HUES64 (cell line): ENCODE measurements at regions not wholly inside any gene's neighbourhood (a gene's known extent, or its start where the extent isn't known, plus 50 kb on each side); places are given as distances from the start of the nearest gene placed in this dataset.
"Not testable (repeated sequence)": the region's sequence is repeated elsewhere in the genome, so short reads cannot be mapped to it uniquely, and the experiment has no call there.

ENCODE experiments used
- H3K27ac ChIP-seq: 2 replicates; pipeline ENCODE4 v1.7.0; 2013; ENCODE audit warnings: low read depth, low read length, inconsistent platforms
- H3K27me3 ChIP-seq: 2 replicates; pipeline ENCODE4 v1.6.1; 2013; ENCODE audit warnings: mild to moderate bottlenecking, low read length; ENCODE audit not compliant: insufficient read depth
- H3K36me3 ChIP-seq: 2 replicates; pipeline ENCODE4 v1.6.1; 2013; ENCODE audit warnings: mild to moderate bottlenecking, low read length; ENCODE audit not compliant: insufficient read depth
- H3K4me1 ChIP-seq: 2 replicates; pipeline ENCODE4 v1.6.1; 2013; ENCODE audit warnings: mild to moderate bottlenecking, low read length, moderate library complexity; ENCODE audit not compliant: insufficient read depth
- H3K4me3 ChIP-seq: 2 replicates; pipeline ENCODE4 v1.5.1; 2013; ENCODE audit warnings: mild to moderate bottlenecking, low read length, moderate library complexity
- H3K9ac ChIP-seq: 2 replicates; pipeline ENCODE4 v1.6.1; 2013; ENCODE audit warnings: mild to moderate bottlenecking, low read depth, low read length
- H3K9me3 ChIP-seq: 2 replicates; pipeline ENCODE4 v1.6.1; 2013; ENCODE audit warnings: low read depth, low read length; ENCODE audit not compliant: insufficient read depth
- WGBS: fragments of 150-250, 120-280 bp; methylation state at CpG from one replicate; pipeline ENCODE4 v1.1.7; 2013; ENCODE audit warnings: missing lambda C conversion rate; 5-methylcytosine and 5-hydroxymethylcytosine counted together

GRCh38 chr6:103578115-103578514 lies 1281.6 kb downstream of the HACE1 start:
- H3K9ac ChIP-seq = no peak overlapping the region
- H3K27me3 ChIP-seq = no peaks in the 10 kb centered on the region
- no peak overlapping the region for H3K27ac ChIP-seq
- WGBS = 94% methylated on average over 3 of the region's 3 CpGs
- H3K9me3 ChIP-seq = no peaks in the 10 kb centered on the region
- H3K36me3 ChIP-seq = no peaks in the 10 kb centered on the region
- H3K4me1 ChIP-seq = no peaks in the 10 kb centered on the region
- H3K4me3 ChIP-seq = no peak overlapping the region

- Histone ChIP-seq H3K4me3 (no peak overlapping the region), H3K9ac (no peak overlapping the region), H3K36me3 (no peaks in the 10 kb centered on the region), H3K27me3 (no peaks in the 10 kb centered on the region), H3K27ac (no peak overlapping the region), H3K9me3 (no peaks in the 10 kb centered on the region), H3K4me1 (no peaks in the 10 kb centered on the region)
- WGBS = 100% methylated on average over 2 of the region's 2 CpGs
Measured at GRCh38 chr6:103570431-103570830, 1289.3 kb downstream of the HACE1 start.

- Histone ChIP-seq H3K9ac (no peak overlapping the region), H3K9me3 (no peaks in the 10 kb centered on the region), H3K4me1 (no peaks in the 10 kb centered on the region), H3K27me3 (no peaks in the 10 kb centered on the region), H3K27ac (no peak overlapping the region), H3K4me3 (no peak overlapping the region), H3K36me3 (no peaks in the 10 kb centered on the region)
Measured at GRCh38 chr6:103554911-103555310, 1304.8 kb downstream of the HACE1 start.

GRCh38 chr6:103538381-103538780 lies 1321.3 kb downstream of the HACE1 start:
- Histone ChIP-seq H3K27me3 (no peaks in the 10 kb centered on the region), H3K36me3 (no peaks in the 10 kb centered on the region), H3K27ac (no peak overlapping the region), H3K9me3 (no peaks in the 10 kb centered on the region), H3K4me3 (no peak overlapping the region), H3K4me1 (peaks cover 25% of the 10 kb centered on the region), H3K9ac (no peak overlapping the region)
- 92% methylated on average over 1 of the region's 1 CpG for WGBS

DNA sequence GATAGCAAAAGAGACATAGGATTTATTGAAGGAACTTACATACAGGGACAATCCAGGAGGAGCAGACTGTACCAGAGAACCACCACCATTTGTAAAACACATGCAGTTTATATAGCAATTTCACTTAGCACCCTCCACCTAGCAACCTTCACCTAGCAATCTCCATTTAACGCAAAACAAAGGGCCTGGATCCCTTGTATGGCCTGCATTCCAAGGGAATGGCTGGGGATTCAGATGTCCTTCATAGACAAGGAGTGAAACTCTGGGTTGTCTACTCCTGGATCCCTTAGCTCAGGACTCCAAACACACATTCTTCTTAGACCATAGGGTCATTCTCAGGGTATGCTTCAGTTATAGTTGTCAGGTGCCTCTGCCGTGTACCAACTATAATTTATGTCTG lies 1324.9 kb downstream of the HACE1 start:
- Histone ChIP-seq H3K9me3 (no peaks in the 10 kb centered on the region), H3K4me1 (peaks cover 33% of the 10 kb centered on the region), H3K4me3 (no peak overlapping the region), H3K9ac (no peak overlapping the region), H3K27ac (peak overlapping the region; percentile 46; the same call in 1 of the 2 replicates), H3K27me3 (no peaks in the 10 kb centered on the region), H3K36me3 (no peaks in the 10 kb centered on the region)
- 93% methylated on average over 2 of the region's 2 CpGs for WGBS

GRCh38 chr6:103534095-103534494 lies 1325.6 kb downstream of the HACE1 start:
- peak overlapping the region; percentile 46; the same call in 1 of the 2 replicates for H3K27ac ChIP-seq
- no peaks in the 10 kb centered on the region for H3K9me3 ChIP-seq
- 57% methylated on average over 1 of the region's 1 CpG for WGBS
- H3K4me3 ChIP-seq = no peak overlapping the region
- H3K36me3 ChIP-seq = no peaks in the 10 kb centered on the region
- no peaks in the 10 kb centered on the region for H3K27me3 ChIP-seq
- H3K9ac ChIP-seq = no peak overlapping the region
- peaks cover 33% of the 10 kb centered on the region for H3K4me1 ChIP-seq

- Histone ChIP-seq H3K27ac (no peak overlapping the region), H3K4me3 (no peak overlapping the region), H3K9ac (no peak overlapping the region), H3K9me3 (no peaks in the 10 kb centered on the region), H3K36me3 (no peaks in the 10 kb centered on the region), H3K4me1 (no peaks in the 10 kb centered on the region), H3K27me3 (no peaks in the 10 kb centered on the region)
- WGBS = 92% methylated on average over 8 of the region's 8 CpGs
Measured at GRCh38 chr6:103522045-103522444, 1337.7 kb downstream of the HACE1 start.

GRCh38 chr6:103516336-103516735 lies 1343.4 kb downstream of the HACE1 start:
- Histone ChIP-seq H3K4me1 (no peaks in the 10 kb centered on the region), H3K36me3 (no peaks in the 10 kb centered on the region), H3K9me3 (no peaks in the 10 kb centered on the region), H3K4me3 (no peak overlapping the region), H3K27me3 (no peaks in the 10 kb centered on the region), H3K9ac (no peak overlapping the region), H3K27ac (no peak overlapping the region)
- 88% methylated on average over 3 of the region's 3 CpGs for WGBS

DNA sequence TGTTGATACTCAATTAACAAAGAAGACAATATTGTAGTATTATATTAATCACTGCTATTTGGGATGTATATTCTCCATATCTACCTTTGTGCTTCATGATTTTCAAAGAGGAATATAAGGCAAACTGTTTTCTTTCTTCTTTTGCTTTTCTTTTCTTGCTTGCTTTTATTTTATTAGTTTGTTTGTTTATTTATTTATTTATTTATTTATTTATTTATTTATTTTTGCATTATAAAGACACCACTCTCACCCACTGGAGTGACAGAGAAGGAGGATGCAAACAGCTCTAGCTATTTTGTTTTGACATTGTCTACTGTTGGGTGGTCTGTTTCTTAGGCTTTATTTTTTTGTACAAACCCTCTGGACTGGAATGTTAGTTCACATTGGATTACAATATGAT lies 1352.7 kb downstream of the HACE1 start:
- H3K9ac ChIP-seq = no peak overlapping the region
- H3K4me1 ChIP-seq = no peaks in the 10 kb centered on the region
- H3K27ac ChIP-seq = no peak overlapping the region
- H3K4me3 ChIP-seq = no peak overlapping the region
- no peaks in the 10 kb centered on the region for H3K36me3 ChIP-seq
- H3K9me3 ChIP-seq = no peaks in the 10 kb centered on the region
- no peaks in the 10 kb centered on the region for H3K27me3 ChIP-seq

- Histone ChIP-seq H3K27me3 (no peaks in the 10 kb centered on the region), H3K9ac (no peak overlapping the region), H3K4me3 (no peak overlapping the region), H3K4me1 (no peaks in the 10 kb centered on the region), H3K9me3 (no peaks in the 10 kb centered on the region), H3K36me3 (no peaks in the 10 kb centered on the region), H3K27ac (no peak overlapping the region)
- WGBS = 100% methylated on average over 1 of the region's 2 CpGs
Measured at GRCh38 chr6:103505155-103505518, 1354.6 kb downstream of the HACE1 start.

GRCh38 chr6:103504501-103505154 lies 1355.1 kb downstream of the HACE1 start:
- H3K36me3 ChIP-seq = no peaks in the 10 kb centered on the region
- WGBS = no CpG with 5 or more reads among the region's 1 CpG
- H3K9me3 ChIP-seq = no peaks in the 10 kb centered on the region

GRCh38 chr6:103496588-103496987 lies 1363.1 kb downstream of the HACE1 start:
- H3K9me3 ChIP-seq, H3K27ac ChIP-seq, H3K4me1 ChIP-seq, H3K4me3 ChIP-seq, H3K36me3 ChIP-seq, H3K9ac ChIP-seq, H3K27me3 ChIP-seq: not testable (repeated sequence)
- WGBS = 90% methylated on average over 11 of the region's 11 CpGs

More at GRCh38 chr6:103504501-103505154, 1355.1 kb downstream of the HACE1 start:
- no peak overlapping the region for H3K27ac ChIP-seq
- H3K4me1 ChIP-seq = no peaks in the 10 kb centered on the region
- H3K4me3 ChIP-seq = no peak overlapping the region
- no peak overlapping the region for H3K9ac ChIP-seq
- H3K27me3 ChIP-seq = no peaks in the 10 kb centered on the region
